HCT116 (cell line): ENCODE measurements at regions not wholly inside any gene's neighbourhood (a gene's known extent, or its start where the extent isn't known, plus 50 kb on each side); places are given as distances from the start of the nearest gene placed in this dataset.

ENCODE experiments used
- CBX3 ChIP-seq: IDR thresholded peaks from 2 replicates; pipeline ENCODE4 v1.6.1; 2012; ENCODE audit warnings: low read depth
- CTCF ChIP-seq, 3 experiments: fragments of 200-600 bp in 1 of 3; sonication (generic) in 1 of 3; IDR thresholded peaks in 2 of 3; conservative IDR thresholded peaks in 1 of 3; 2 replicates each; pipeline ENCODE4 v1.5.1; 2012 to 2017; ENCODE audit warnings: low read depth in 2 of 3, low read length in 2 of 3, antibody characterized with exemption in 1 of 3, borderline replicate concordance in 1 of 3, control low read depth in 1 of 3, mild to moderate bottlenecking in 1 of 3, mixed read lengths in 1 of 3, mixed run types in 1 of 3, moderate library complexity in 1 of 3; ENCODE audit not compliant: insufficient read depth in 1 of 3
- MAX ChIP-seq: IDR thresholded peaks from 2 replicates; pipeline ENCODE4 v1.6.1; 2012
- POLR2A ChIP-seq: IDR thresholded peaks from 2 replicates; pipeline ENCODE4 v1.7.0; 2011; ENCODE audit warnings: borderline replicate concordance; ENCODE audit not compliant: insufficient read depth, insufficient read length; ENCODE audit errors: extremely low read depth
- ZNF274 ChIP-seq: fragments of 200-500 bp; sonication (Bioruptor generic); IDR thresholded peaks from 2 replicates; pipeline ENCODE4 v1.6.1; 2014; ENCODE audit warnings: mild to moderate bottlenecking, low read depth, low read length, inconsistent platforms

- TF ChIP-seq CBX3 (no peak), CTCF (IDR thresholded peaks at IDR 0.05 in 2 of 3, conservative IDR thresholded peaks at IDR 0.05 in 1 of 3; ENCODE audit: borderline replicate concordance in 1 of 3, insufficient read depth in 1 of 3, low read depth in 2 of 3, low read length in 2 of 3) (no peak), ZNF274 (no peak), MAX (no peak), POLR2A (no peak)
Observed at GRCh38 chr14:85437148-85437547, 92.8 kb upstream of the FLRT2 start.
